HG03025 (cell line): ENCODE measurements at regions not wholly inside any gene's neighbourhood (a gene's known extent, or its start where the extent isn't known, plus 50 kb on each side); places are given as distances from the start of the nearest gene placed in this dataset.

Experiments
- ATAC-seq: cut with Tn5 transposase; IDR thresholded peaks from one replicate; pipeline ENCODE4 v1.9.1; 2021; ENCODE audit warnings: mild to moderate bottlenecking, moderate library complexity; ENCODE audit not compliant: unreplicated experiment, low FRiP score

DNA sequence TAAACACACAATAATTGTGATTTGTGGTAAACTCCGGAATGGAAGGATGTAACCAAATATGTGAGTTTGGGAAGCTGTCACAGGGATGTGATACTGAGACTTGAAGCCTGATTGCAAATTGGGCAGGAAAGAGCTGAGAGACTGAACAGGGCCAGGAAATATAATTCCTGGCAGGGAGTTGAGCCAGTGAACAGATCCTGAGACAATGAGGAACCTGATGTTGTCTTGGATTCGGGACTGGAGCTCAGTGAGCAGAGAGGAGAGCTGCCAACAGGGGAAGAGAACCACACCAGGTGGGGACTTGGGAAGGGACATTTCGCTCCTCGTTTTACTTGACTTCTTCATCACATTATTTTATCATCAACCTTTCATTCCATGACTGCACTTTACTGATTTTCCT lies 386.0 kb downstream of the TLL1 start:
- ATAC-seq = no peak

DNA sequence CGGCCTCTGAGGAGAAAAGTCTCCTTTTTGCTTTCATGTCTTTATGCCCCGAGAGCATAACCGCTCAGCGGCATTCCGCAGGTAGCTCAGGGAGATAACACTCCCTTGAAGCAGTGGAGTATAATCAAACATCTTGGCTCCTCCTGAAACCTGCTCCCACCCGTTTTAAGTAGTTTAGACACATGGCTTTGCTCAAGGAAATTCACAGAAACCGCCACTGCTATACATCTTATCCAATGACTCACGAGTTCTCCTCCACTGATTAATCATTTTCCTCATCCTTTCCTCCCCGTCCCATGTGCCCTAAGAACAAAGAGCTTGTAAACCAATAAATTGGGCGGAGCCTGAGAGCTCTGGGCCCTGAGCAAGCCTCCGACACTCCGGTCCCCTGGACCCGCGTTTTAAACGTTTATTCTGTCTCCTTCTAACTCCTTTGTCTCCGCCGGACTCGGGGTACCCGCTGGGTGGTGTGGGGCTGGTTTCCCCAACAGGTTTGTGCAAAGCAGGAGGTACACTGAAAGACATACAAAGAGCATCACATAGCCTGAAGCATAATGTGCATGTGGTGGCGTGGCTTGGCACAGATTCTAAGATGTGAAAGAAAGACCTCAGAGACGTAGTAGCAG lies 401.2 kb downstream of the TLL1 start:
- no peak for ATAC-seq

DNA sequence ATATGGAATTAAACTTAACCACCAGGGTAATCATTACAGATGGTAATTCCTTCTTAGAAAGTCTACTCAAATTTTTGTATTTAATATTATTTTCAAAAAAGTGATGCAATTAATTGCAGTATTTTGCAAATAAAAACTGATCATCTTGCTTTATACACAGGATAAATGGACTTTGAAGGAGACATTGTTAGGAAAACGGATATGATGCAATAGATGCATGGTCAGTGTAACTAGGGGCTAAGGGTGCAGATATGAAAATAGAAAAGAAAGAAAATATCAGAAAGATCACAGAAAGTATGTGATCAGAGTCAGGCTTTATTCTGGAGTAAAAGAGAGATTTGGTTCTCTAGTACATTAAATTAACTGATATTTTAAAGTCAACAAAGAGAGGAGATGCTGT lies 401.7 kb downstream of the TLL1 start:
- ATAC-seq = no peak

DNA sequence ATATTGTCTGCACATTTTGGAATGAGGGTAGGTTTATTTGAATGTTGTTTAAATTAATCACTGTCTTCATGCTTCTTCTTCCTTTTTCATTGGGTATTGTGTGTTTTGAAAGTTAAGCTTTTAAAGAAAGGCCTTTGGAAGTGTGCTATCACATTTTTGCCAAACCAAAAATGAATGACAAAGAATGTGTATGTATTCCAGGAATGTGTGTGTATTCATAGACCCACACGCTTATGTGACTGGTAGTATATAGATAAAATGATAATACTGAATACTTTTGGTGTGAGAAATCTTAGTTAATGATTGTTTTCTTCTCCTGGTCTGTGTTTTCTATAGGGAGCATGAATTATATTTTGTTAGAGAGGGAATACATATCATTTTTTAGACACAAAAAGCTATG lies 404.4 kb downstream of the TLL1 start:
- no peak for ATAC-seq

DNA sequence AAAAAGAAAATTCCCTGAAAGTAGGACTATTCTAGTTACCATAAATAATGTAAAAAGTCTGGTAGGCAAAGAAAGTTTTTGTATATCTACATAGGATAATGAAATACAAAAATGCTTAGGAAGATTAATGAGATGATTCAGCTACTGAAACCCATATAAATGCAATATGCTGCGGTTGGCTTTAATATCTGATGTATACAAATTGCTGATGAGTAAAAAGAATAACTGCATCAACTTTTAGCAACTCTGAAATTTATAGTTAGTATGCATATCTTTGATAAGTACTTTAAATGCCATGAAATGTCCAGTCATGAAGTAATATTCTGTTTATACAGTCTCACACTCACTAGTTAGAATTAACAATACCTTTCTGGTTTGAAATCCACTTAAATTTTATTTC lies 404.8 kb downstream of the TLL1 start:
- no peak for ATAC-seq

DNA sequence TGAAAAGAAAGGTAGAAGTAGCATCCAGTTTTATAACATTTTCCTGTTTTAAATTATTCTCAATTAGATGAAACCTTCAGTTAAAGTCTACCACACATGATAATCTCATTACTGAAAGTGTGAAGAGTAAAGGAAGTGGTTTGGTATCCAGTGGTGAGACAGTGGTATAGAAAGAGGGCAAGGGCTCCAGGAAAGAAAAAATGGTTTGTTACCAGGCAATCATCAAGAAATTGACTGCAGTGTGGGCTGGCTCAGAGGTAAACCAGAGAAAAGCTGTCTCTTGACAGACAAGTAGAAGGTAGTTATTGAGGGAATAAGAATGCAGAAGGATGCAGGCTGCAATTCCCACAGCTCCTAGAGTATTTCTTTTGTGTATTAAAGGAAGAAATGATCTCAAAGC lies 406.2 kb downstream of the TLL1 start:
- ATAC-seq = no peak

DNA sequence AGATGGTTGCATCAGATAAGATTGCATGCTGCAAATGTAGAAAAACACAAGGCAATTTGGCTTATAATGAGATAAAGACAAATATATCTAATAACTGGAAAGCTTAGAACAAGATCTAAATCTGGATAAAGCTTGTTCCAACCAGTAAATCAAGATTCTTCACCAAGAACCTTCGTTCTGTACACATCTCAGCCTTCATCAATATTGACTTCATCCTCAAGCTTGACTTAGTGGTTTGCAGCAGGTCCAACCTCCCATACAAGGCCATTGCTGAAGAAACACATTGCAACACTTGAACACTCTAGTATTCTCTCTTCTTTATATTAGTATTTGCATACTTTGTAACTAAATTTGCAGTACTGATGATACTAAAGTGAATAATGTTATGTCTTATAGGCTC lies 407.6 kb downstream of the TLL1 start:
- no peak for ATAC-seq

DNA sequence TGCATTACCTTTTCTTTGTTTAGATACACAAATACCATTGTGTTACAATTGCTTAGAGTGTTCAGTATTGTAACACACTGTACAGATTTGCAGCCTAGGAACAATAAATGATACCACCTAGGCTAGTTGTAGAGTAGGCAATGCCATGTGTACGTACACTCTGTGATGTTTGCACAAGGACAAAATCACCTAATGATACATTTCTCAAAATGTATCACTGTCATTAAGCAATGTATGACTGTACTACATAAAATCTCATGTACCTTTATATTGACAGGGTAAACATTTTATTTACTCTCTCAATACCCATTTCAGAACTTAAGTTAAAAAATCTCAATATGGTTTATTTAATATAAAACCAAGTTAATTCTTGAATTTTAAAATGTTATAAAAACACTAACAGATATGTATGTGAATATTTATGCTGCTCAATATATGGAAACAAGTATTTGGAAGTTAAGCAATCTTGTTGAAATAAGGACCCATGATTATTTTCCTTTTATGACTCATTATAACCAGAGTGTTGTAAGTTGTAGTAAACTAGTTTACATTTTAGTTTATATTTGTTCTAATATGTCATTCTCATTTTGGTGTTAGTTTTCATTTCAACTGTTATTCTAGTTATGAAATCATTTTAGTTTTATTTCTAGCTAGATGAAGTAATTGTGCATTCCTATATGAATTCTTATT lies 409.2 kb downstream of the TLL1 start:
- ATAC-seq = no peak

DNA sequence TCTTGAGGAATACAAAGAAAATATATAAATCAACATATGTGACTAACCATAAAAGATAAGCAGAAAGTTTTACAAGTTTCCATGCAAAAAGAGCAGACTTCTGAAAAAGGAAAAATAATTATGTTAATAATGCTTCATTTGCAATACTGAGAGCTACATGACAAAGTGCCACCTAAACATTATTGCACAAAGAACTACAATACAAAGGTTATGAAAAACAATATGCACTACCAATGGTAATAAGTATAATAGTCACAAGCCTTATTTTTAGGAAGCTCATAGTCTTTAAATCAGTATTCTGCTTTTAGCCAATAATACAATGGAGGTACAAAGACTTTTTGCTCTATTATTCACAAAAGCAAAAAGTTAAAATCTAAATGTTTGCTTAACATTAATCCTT lies 411.2 kb downstream of the TLL1 start:
- ATAC-seq = no peak

DNA sequence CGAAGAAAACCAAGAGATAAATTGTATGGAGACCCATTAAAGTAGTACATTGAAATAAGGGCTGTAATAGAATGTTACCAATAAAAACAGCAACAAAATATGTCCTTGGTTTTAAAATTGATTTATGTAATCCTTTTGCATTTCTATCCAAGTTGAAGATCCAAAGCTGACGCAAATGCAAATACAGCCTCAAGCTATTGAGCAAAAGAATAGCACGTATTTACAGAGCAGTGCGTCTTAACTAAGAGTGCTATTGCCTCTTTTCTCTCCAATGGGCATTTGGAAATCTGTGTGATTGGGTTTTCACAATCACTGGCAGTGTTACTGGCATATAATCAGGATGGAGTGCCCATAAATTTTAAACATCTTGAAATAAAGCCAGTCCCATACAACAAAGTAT lies 417.4 kb downstream of the TLL1 start:
- no peak for ATAC-seq

DNA sequence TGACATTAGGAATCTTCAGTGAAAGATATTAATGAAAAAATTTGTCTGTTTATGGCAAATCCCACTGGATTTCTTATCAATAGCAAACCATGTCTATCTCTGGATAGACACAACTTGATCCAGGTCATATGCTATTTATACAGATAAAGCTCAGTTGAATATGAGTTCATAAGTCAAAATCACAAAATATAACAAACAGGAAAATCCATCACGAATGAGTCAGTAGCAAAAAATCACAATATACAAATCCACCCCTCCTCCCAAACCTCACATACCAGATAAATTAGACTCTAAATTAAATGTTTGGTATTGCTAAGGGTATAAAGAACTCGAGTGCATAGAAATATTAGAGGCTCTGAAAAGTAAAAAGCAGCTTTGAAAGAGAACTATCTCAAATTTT lies 420.5 kb downstream of the TLL1 start:
- no peak for ATAC-seq

DNA sequence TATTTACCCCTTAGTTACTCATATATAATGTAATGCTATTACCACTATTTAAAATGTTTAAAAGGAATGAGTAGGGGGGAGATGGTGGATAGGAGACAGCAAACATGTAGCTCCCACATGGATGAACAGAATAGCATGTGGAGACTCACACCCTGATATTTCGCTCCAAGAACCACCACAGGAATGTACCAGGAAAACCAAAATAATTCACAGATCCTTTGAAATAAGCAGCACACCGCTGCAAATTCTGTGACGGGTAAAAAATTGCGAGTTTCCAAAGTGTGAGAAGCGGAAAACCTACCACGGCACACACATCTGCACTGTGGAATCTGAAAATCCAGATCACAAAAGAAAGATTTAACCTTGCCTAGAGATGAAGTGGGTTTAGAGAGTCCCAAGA lies 428.2 kb downstream of the TLL1 start:
- ATAC-seq = no peak

DNA sequence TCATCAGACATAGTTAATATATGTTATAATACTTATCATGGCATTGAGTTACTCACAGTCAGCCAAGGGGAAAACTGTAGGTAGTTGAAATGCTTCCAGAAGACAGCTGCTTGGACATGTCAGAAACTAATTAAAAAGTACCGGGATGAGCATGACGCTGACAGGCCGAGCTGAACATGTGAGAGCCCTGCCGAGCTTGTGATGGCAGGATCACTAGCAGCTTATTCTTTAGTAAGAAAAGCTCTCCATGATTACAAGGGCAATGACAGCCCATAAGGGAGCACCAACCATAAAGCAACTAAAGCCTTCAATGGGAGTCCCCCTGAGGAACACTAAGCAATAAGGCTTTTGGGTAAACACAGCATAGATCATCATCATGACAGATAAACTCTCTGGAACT lies 435.6 kb downstream of the TLL1 start:
- ATAC-seq = no peak

DNA sequence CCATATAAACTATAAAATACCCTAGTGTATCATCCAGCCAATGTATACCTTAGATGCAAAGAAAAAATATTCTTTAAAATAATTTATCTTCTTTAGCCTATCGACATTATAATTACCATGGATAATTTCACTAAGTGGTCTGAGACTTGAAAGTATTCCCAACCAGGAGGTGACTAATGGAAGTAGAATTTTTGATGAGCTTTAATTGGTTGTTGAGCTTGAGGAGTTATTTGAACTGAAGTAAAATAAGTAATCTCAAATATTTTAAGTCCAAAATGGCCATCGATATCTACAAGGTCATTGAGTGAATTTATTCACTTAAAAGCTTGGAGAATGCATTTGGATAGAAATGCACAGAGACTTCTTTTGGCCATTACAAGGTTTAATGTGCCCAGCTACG lies 436.2 kb downstream of the TLL1 start:
- ATAC-seq = no peak

DNA sequence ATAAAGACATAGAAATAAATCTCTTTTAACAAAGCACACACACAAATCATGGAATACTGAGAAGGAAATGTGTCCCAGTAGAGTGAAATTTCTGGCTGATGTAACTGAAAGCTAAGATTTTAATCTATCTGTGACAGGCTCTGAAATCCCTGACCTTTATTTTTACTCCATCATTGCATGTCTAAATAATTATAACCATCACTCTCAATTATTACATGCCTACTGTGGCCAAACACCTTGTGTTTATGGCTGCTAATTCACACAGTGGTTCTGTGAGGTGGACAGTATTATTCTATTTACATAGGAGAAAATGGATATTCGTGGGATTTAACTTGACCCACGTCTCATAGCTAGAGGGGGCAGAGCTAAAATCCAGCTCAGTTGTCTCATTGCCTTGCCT lies 438.1 kb downstream of the TLL1 start:
- no peak for ATAC-seq

DNA sequence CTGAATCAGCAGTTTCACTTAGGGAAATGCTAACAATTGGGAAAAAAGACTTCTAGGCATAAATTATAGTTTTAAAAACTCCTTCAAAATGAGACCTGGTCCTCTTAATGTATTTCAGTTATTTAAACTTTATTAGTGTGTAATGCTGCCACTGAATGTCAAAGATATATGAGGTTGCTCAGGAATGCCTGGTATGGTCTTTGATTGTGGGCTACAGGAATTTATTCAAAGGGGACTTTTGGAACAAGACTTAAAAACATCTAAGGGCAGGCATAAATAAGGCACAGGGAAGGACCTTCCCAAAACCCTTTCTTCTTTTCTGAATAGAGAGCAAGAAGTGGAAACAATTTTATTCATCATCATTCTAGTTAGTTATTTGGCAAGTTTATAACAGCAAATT lies 439.1 kb downstream of the TLL1 start:
- ATAC-seq = no peak

DNA sequence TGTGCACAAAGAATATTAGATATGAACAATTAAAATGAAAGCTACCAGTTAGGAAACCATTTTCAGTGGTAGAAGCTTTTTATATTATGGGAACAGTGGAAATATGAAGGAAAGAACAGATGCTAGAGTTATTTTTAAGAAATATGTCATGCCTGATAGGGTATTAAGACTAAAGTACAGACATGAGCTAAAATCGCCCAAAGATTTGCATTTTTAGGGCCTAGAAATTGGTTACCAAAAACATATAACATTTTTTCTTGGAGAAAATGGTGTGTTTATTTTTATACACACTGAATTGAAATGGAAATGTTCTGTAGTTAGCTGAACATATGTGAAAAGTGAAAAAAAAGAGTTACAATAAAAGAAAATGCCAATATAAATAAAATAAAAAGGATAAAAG lies 441.9 kb downstream of the TLL1 start:
- no peak for ATAC-seq

DNA sequence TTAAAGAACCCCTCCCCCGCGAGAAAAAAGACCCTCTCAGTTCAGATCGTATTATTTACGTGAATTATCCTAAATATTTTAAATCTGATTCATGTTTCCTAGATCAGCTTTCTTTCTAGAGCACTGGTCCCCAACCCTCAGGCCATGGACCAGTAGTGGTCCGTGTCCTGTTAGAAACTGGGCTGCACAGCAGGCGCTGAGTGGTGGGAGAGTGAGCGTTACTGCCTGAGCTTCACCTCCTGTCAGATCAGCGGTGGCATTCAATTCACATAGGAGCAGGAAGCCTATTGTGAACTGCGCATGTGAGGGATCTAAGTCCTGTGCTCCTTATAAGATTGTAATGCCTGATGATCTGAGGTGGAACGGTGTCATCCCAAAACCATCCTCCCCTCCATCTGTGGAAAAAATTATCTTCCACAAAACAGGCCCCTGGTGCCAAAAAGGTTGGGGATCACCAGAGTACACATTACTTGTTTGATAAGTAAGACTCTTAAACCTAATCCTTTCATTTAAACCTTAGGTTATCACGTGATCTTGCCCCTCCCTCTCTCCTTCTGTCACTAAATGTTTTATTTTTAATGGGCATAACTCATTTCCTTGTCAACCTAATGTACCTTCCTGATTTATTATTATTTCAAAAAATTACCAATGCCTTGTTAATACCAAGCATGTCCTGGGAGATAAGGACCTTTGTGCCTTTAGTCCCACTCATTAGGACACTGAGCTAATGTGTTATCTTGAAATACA lies 442.9 kb downstream of the TLL1 start:
- no peak for ATAC-seq

DNA sequence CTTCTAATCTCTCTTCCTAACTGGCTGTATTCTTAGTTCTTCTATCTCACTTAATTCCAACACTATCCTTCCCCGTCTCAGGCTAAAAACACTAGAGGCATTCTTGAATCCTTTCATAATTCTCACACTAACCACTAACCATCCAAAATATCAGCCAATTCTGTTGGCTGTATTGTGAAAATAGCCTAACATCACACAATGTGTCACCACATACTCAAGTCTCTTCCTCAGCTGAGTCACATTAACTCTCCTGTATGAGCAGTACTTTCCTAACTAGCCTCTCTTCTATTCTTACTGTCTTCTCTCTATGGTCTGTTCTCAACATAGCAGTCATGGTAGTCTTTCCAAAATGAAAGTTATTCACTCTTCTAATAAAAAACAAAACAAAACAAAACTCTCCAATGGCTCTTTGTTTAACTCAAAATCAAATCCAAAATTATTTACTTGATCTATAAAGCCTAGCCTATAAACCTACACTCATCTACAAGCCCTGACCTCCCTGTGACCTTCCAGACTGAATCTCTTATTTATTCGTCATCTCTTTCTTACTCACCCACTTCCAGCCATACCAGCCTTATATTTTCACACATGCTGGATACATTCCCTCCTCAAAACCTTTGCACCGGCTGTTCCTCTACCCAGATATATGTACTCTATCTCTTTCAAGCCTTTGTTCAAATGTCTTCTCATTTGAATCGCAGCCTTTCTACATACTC lies 445.9 kb downstream of the TLL1 start:
- no peak for ATAC-seq

DNA sequence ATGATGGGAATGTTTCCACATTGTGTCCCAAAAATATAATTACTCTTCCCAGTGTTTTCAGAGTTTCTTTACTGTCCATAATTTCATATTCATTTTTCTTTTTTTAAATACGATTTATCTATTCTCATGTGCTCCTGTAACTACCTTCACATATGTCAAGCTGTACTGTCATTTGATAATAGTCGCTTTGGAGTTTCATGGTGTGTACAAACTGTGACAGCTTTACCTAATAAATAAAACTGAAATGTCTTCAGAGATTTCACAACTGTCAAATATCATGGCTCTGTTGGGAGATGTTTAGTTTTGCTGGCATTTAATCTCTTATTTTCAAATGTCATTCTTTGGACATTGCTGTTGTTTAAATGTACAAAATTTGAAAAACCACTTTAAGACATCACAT lies 450.2 kb downstream of the TLL1 start:
- ATAC-seq = no peak

DNA sequence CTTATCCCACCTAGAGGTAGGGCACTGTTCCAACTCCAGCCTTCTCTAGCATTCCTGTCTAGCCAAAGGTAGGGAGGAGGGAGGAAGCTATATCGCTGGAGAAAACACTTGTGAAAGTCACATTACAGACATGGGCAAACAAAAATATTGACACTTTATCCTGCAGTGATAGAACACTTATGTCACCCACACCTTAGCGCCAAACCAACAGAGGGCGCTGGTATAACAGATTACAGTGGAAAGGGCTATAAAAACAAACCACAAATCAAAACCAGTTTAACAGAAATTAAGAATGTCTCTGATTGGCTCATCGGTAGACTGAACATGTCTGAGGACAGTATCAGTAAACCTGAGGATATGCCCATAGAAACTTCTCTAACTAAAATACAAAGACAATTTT lies 451.3 kb downstream of the TLL1 start:
- ATAC-seq = peak; percentile 43
